DND-41 (cell line): ENCODE measurements at regions not wholly inside any gene's neighbourhood (a gene's known extent, or its start where the extent isn't known, plus 50 kb on each side); places are given as distances from the start of the nearest gene placed in this dataset.

Source experiments
- CTCF ChIP-seq: IDR thresholded peaks from 2 replicates; pipeline ENCODE4 v1.5.1; 2012; ENCODE audit warnings: borderline replicate concordance, low read length, moderate library complexity, mild to moderate bottlenecking; ENCODE audit not compliant: poor library complexity, severe bottlenecking; ENCODE audit errors: extremely low read depth
- EZH2 ChIP-seq: IDR thresholded peaks from 3 replicates; pipeline ENCODE4 v1.6.1; 2012; ENCODE audit warnings: borderline replicate concordance, low read depth, mild to moderate bottlenecking, moderate library complexity, low read length, inconsistent platforms; ENCODE audit not compliant: severe bottlenecking

GRCh38 chr12:108462686-108463085 lies 52.4 kb upstream of the FICD start:
- TF ChIP-seq CTCF (no peak), EZH2 (no peak)
